Vagina (tissue), 2 donors: ENCODE measurements at regions not wholly inside any gene's neighbourhood (a gene's known extent, or its start where the extent isn't known, plus 50 kb on each side); places are given as distances from the start of the nearest gene placed in this dataset.

Experiments
- DNase-seq, 2 donors: peaks; one replicate each; pipeline ENCODE4 v3.0.0-alpha.2; 2017; ENCODE audit errors: extremely low spot score in 2 of 2
- H3K27ac ChIP-seq: fragments of 200-600 bp; sonication (generic); one replicate; pipeline ENCODE4 v1.5.1; 2019
- H3K27me3 ChIP-seq: fragments of 200-600 bp; sonication (generic); one replicate; pipeline ENCODE4 v1.5.1; 2019
- H3K36me3 ChIP-seq, 2 donors: fragments of 200-600 bp; sonication (generic); one replicate each; pipeline ENCODE4 v1.5.1; 2017 to 2019
- H3K4me1 ChIP-seq: fragments of 200-600 bp; sonication (generic); one replicate; pipeline ENCODE4 v1.5.1; 2019
- H3K4me3 ChIP-seq, 2 donors: fragments of 200-600 bp; sonication (generic); 1 replicate in 1 of 2; 2 replicates in 1 of 2; pipeline ENCODE4 v1.5.1; 2016 to 2019
- H3K9me3 ChIP-seq: fragments of 200-600 bp; sonication (generic); one replicate; pipeline ENCODE4 v1.5.1; 2019
- POLR2A ChIP-seq, 2 donors: fragments of 450-650 bp; IDR thresholded peaks; one replicate each; pipeline ENCODE4 v1.6.1; 2017; ENCODE audit warnings: antibody characterized with exemption in 2 of 2, mild to moderate bottlenecking in 2 of 2, moderate library complexity in 2 of 2
- POLR2AphosphoS5 ChIP-seq, 2 donors: sonication (generic); formaldehyde crosslinking; IDR thresholded peaks; one replicate each; pipeline ENCODE4 v1.9.0; 2017; ENCODE audit warnings: antibody characterized with exemption in 2 of 2, mild to moderate bottlenecking in 2 of 2, low read depth in 1 of 2; ENCODE audit not compliant: insufficient read depth in 1 of 2
- intact Hi-C: fragments of 100-400 bp; cut with DNase I; formaldehyde crosslinking; loops from one replicate; pipeline ENCODE4 v1.15.1; 2023
- TF ChIP-seq, protein P1 (sequence below), 3 experiments: fragments of 450-650 bp in 2 of 3; fragments of 200-600 bp in 1 of 3; sonication (generic) in 1 of 3; IDR thresholded peaks; one replicate each; pipeline ENCODE4 v1.5.1; 2017 to 2019; ENCODE audit warnings: antibody characterized with exemption in 3 of 3, mild to moderate bottlenecking in 2 of 3, moderate library complexity in 2 of 3

DNA sequence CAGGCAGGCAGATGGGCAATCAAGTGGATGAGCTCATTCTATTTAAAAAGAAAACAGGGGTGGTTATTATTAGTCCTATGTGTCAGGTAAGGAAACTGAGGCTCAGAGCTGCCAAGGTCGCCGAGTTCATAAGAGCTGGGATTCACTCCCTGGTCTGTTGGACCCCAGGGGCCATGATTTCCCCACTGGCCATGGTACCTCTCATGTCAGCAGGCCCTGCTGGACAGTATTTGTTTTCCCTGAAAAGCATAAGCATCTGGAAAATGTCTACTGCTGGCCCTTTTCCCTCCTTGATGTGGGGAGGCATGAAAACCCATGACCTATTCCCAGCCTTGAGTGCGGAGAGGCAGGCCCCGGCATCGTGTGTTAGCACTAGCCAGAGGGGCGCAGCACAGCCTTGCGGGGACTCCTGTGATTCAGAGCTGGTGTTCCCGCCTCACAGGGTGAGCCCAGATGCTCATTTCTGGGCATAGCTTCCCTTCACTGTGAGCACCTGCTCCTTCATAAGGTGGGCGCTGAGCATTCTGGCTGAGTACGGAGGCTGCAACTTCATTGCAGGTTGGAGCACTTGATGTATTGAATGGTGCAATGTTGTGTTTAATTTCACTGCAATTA is 617.5 kb downstream of the PTPRU start:
- TF ChIP-seq, protein P1, sequence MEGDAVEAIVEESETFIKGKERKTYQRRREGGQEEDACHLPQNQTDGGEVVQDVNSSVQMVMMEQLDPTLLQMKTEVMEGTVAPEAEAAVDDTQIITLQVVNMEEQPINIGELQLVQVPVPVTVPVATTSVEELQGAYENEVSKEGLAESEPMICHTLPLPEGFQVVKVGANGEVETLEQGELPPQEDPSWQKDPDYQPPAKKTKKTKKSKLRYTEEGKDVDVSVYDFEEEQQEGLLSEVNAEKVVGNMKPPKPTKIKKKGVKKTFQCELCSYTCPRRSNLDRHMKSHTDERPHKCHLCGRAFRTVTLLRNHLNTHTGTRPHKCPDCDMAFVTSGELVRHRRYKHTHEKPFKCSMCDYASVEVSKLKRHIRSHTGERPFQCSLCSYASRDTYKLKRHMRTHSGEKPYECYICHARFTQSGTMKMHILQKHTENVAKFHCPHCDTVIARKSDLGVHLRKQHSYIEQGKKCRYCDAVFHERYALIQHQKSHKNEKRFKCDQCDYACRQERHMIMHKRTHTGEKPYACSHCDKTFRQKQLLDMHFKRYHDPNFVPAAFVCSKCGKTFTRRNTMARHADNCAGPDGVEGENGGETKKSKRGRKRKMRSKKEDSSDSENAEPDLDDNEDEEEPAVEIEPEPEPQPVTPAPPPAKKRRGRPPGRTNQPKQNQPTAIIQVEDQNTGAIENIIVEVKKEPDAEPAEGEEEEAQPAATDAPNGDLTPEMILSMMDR (IDR thresholded peaks at IDR 0.05): no peak
- TF ChIP-seq POLR2AphosphoS5 (IDR thresholded peaks at IDR 0.05; ENCODE audit: insufficient read depth in 1 of 2, low read depth in 1 of 2) (no peak), POLR2A (IDR thresholded peaks at IDR 0.05) (no peak)
- no peaks in the 10 kb centered on the region for H3K36me3 ChIP-seq
- no peaks in the 10 kb centered on the region for H3K27me3 ChIP-seq
- intact Hi-C loops: no loop called here
- DNase-seq: no peak
- no peaks in the 10 kb centered on the region for H3K4me1 ChIP-seq
- no peaks in the 10 kb centered on the region for H3K9me3 ChIP-seq
- no peak overlapping the region for H3K27ac ChIP-seq
- H3K4me3 ChIP-seq: no peak overlapping the region

DNA sequence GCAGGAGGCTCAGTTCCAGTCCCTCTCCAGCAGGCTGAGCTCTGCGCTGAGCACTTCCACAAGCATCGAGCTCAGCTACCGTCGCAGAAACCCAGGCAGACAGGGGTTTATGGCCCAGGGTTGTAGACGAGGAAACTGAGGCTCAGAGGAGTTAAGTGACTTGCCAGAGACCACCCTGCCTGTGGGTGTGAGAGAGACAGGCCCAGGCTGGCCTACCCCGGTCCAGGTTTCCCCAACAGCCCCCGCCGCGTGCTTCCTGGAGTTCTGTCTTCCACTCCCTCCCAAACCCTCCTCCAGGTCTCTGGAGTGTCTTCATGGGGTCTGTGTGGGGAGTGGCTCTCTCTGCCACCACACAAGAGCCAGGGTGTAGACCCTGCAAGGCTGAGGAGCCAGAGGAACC is 615.9 kb downstream of the PTPRU start:
- H3K9me3 ChIP-seq: no peaks in the 10 kb centered on the region
- no peak overlapping the region for H3K27ac ChIP-seq
- H3K4me3 ChIP-seq: no peak overlapping the region
- no peaks in the 10 kb centered on the region for H3K4me1 ChIP-seq
- DNase-seq: no peak
- intact Hi-C loops: no loop called here
- no peaks in the 10 kb centered on the region for H3K27me3 ChIP-seq
- TF ChIP-seq POLR2AphosphoS5 (IDR thresholded peaks at IDR 0.05; ENCODE audit: insufficient read depth in 1 of 2, low read depth in 1 of 2): no peak
- TF ChIP-seq POLR2A (IDR thresholded peaks at IDR 0.05): no peak
- TF ChIP-seq, protein P1 (IDR thresholded peaks at IDR 0.05): no peak
- no peaks in the 10 kb centered on the region for H3K36me3 ChIP-seq

DNA sequence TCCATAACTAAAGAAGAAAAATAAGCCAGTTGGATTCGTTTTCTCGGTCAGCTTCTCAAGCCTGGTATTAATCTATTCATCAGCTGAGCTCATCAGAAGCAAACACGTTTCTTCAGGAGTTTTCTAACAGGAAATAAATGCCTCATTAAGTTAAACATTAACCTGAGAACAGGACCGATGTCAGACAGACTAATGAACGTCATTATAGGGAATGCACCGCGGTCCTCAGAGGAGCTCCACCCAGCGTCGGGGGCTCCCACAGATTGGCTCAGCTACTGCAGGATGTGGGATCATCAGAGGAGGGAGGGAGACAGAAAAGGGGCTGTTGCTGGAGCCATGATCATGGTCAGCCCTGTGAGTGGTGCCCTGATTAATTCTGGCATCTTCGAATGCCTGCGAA is 615.4 kb downstream of the PTPRU start:
- intact Hi-C loops: no loop called here
- no peaks in the 10 kb centered on the region for H3K27me3 ChIP-seq
- H3K36me3 ChIP-seq: no peaks in the 10 kb centered on the region
- no peaks in the 10 kb centered on the region for H3K4me1 ChIP-seq
- H3K9me3 ChIP-seq: no peaks in the 10 kb centered on the region
- no peak overlapping the region for H3K27ac ChIP-seq
- no peak for TF ChIP-seq POLR2A (IDR thresholded peaks at IDR 0.05)
- no peak for TF ChIP-seq POLR2AphosphoS5 (IDR thresholded peaks at IDR 0.05; ENCODE audit: insufficient read depth in 1 of 2, low read depth in 1 of 2)
- TF ChIP-seq, protein P1 (IDR thresholded peaks at IDR 0.05): no peak
- peak in 1 of 2 donors; percentile 37 for DNase-seq
- H3K4me3 ChIP-seq: no peak overlapping the region

DNA sequence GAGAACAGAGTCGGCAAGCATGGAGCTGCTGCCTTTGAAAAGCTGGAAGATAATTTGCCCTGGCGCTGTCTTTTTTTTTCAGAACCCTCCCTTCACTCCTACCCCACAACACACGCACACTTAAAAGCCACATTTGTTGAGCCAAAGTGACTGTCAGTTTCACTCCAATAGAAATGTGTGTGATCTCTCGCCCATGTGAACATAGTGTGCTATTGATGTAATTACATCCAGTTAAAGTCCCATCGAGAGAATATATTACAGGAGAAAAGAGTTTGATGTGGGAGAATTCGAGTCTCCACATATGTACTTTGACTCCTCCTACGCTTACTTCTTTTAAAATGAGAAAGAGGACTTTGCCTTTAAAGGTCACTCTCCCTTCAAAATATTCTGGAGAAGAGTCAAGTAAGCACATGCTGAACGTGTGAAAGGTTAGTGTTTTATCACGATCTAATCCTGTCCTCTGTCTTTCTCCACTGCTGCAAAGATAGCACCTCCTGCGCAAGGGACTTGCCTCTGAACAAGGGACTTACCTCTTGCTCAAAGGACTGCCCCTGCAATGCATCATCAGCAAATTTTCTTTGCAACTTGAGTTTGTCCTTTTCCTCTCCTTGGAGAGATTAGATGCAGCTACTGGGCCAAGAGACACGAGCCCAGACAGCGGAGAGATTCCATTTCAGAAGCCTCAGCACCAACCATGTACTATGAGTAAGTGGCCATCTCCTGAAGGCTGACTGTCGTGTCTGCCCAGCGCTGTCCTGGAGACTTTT is 613.9 kb downstream of the PTPRU start:
- H3K4me1 ChIP-seq: no peaks in the 10 kb centered on the region
- intact Hi-C loops: no loop called here
- TF ChIP-seq, protein P1 (IDR thresholded peaks at IDR 0.05): no peak
- TF ChIP-seq POLR2A (IDR thresholded peaks at IDR 0.05) (no peak), POLR2AphosphoS5 (IDR thresholded peaks at IDR 0.05; ENCODE audit: insufficient read depth in 1 of 2, low read depth in 1 of 2) (no peak)

More for the DNA sequence above, 613.9 kb downstream of the PTPRU start:
- DNase-seq: no peak
- Histone ChIP-seq H3K9me3 (no peaks in the 10 kb centered on the region), H3K27ac (no peak overlapping the region), H3K27me3 (no peaks in the 10 kb centered on the region), H3K36me3 (no peaks in the 10 kb centered on the region), H3K4me3 (no peak overlapping the region)
